ENCODE measurements at regions not wholly inside any gene's neighbourhood (a gene's known extent, or its start where the extent isn't known, plus 50 kb on each side); places are given as distances from the start of the nearest gene placed in this dataset.
A peak's percentile ranks its signal among the peaks of the same experiment; 100 is the strongest.

- H3K36me3 Mint-ChIP-seq (ENCODE audit: low read depth): no peaks in the 10 kb centered on the region
- Histone ChIP-seq H3K27me3 (ENCODE audit: control insufficient read depth in 1 of 2, insufficient read depth in 2 of 2, low read length in 2 of 2) (no peaks in the 10 kb centered on the region), H3K27ac (ENCODE audit: low read depth in 1 of 2, low read length in 2 of 2) (no peak overlapping the region), H3K4me3 (ENCODE audit: low read length) (no peak overlapping the region), H3K9me3 (ENCODE audit: control insufficient read depth in 1 of 2, insufficient read depth in 1 of 2, low read length in 2 of 2) (no peaks in the 10 kb centered on the region), H3K4me1 (ENCODE audit: insufficient read depth, low read length) (peaks cover 39% of the 10 kb centered on the region), H3K36me3 (ENCODE audit: insufficient read depth, low read length) (no peaks in the 10 kb centered on the region)
- TF ChIP-seq CTCF (IDR thresholded peaks at IDR 0.05): no peak
- ATAC-seq (ENCODE audit: poor library complexity) (no peak), DNase-seq (no peak)
- H3K27me3 Mint-ChIP-seq: no peaks in the 10 kb centered on the region
- intact Hi-C loops (cut with DNase I, micrococcal nuclease): no loop called here
- POLR2A ChIA-PET: interaction anchor here (1.0 to 4.9 kb wide), 8 partner anchors 10 to 143 kb away, joined by 3 to 43 read pairs (median 6); no protein-coding TSS in a partner anchor
- H3K27ac Mint-ChIP-seq: peak overlapping the region; percentile 79
- H3K4me3 Mint-ChIP-seq: no peak overlapping the region
- CTCF ChIA-PET: interaction anchor here (0.7 kb wide), 1 partner anchor 884 kb away, joined by 3 read pairs; no protein-coding TSS in a partner anchor
- peaks cover 36% of the 10 kb centered on the region for H3K4me1 Mint-ChIP-seq (ENCODE audit: low read depth)
- peaks cover 6% of the 10 kb centered on the region for H3K9me3 Mint-ChIP-seq
Measured at GRCh38 chr5:56670916-56671315, 144.4 kb upstream of the MAP3K1 start.

- Histone ChIP-seq H3K9me3 (ENCODE audit: control insufficient read depth in 1 of 2, insufficient read depth in 1 of 2, low read length in 2 of 2) (no peaks in the 10 kb centered on the region), H3K36me3 (ENCODE audit: insufficient read depth, low read length) (no peaks in the 10 kb centered on the region), H3K27me3 (ENCODE audit: control insufficient read depth in 1 of 2, insufficient read depth in 2 of 2, low read length in 2 of 2) (no peaks in the 10 kb centered on the region), H3K4me3 (ENCODE audit: low read length) (no peak overlapping the region), H3K4me1 (ENCODE audit: insufficient read depth, low read length) (peaks cover 39% of the 10 kb centered on the region), H3K27ac (ENCODE audit: low read depth in 1 of 2, low read length in 2 of 2) (peak overlapping the region; percentile 57 to 70)
- Mint-ChIP-seq H3K4me1 (ENCODE audit: low read depth) (peaks cover 32% of the 10 kb centered on the region), H3K9me3 (peaks cover 10% of the 10 kb centered on the region), H3K4me3 (peak overlapping the region; percentile 36), H3K27ac (peak overlapping the region; percentile 79), H3K36me3 (ENCODE audit: low read depth) (no peaks in the 10 kb centered on the region), H3K27me3 (no peaks in the 10 kb centered on the region)
- ChIA-PET CTCF (interaction anchor here (0.7 to 1.2 kb wide), 3 partner anchors 77 to 883 kb away, joined by 3 read pairs; no protein-coding TSS in a partner anchor), POLR2A (interaction anchor here (0.6 to 4.9 kb wide), 26 partner anchors 8 to 397 kb away, joined by 3 to 43 read pairs (median 4); partner anchors contain the start of gene MAP3K1)
- no peak for TF ChIP-seq CTCF (IDR thresholded peaks at IDR 0.05)
- peak; percentile 84 for ATAC-seq (ENCODE audit: poor library complexity)
- DNase-seq: peak in 9 of 14 experiments; percentile 10 to 84 (median 23)
- intact Hi-C loops (cut with DNase I, micrococcal nuclease): no loop called here
Measured at GRCh38 chr5:56669534-56670483, 145.5 kb upstream of the MAP3K1 start.

GRCh38 chr5:56668996-56669395 lies 146.4 kb upstream of the MAP3K1 start:
- TF ChIP-seq CTCF (IDR thresholded peaks at IDR 0.05): no peak
- H3K27me3 ChIP-seq (ENCODE audit: control insufficient read depth in 1 of 2, insufficient read depth in 2 of 2, low read length in 2 of 2): no peaks in the 10 kb centered on the region
- no peak overlapping the region for H3K4me3 Mint-ChIP-seq
- no peaks in the 10 kb centered on the region for H3K9me3 ChIP-seq (ENCODE audit: control insufficient read depth in 1 of 2, insufficient read depth in 1 of 2, low read length in 2 of 2)
- no peak overlapping the region for H3K4me3 ChIP-seq (ENCODE audit: low read length)
- peak overlapping the region; percentile 10 for H3K27ac Mint-ChIP-seq
- ATAC-seq (ENCODE audit: poor library complexity) (no peak), DNase-seq (no peak)
- peaks cover 10% of the 10 kb centered on the region for H3K9me3 Mint-ChIP-seq
- no peaks in the 10 kb centered on the region for H3K27me3 Mint-ChIP-seq
- POLR2A ChIA-PET: interaction anchor here (0.6 to 4.9 kb wide), 12 partner anchors 12 to 679 kb away, joined by 3 to 43 read pairs (median 3); partner anchors contain the start of gene MAP3K1
- H3K36me3 ChIP-seq (ENCODE audit: insufficient read depth, low read length): no peaks in the 10 kb centered on the region
- no peaks in the 10 kb centered on the region for H3K36me3 Mint-ChIP-seq (ENCODE audit: low read depth)
- peaks cover 32% of the 10 kb centered on the region for H3K4me1 Mint-ChIP-seq (ENCODE audit: low read depth)
- intact Hi-C loops (cut with DNase I, micrococcal nuclease): no loop called here
- H3K4me1 ChIP-seq (ENCODE audit: insufficient read depth, low read length): peaks cover 39% of the 10 kb centered on the region
- peak overlapping the region in 1 of 2 donors; percentile 70 for H3K27ac ChIP-seq (ENCODE audit: low read depth in 1 of 2, low read length in 2 of 2)
- CTCF ChIA-PET: no interaction called here

Measured in CD4-positive, alpha-beta T cell (primary cell).